SK-N-SH treated with all-trans-retinoic acid at 6 μM for 48 hours (cell line): ENCODE measurements at regions not wholly inside any gene's neighbourhood (a gene's known extent, or its start where the extent isn't known, plus 50 kb on each side); places are given as distances from the start of the nearest gene placed in this dataset.

Experiments
- ATAC-seq: fragments of 200-7000 bp; cut with Tn5 transposase; 3 replicates; pipeline ENCODE4 v1.9.1; 2020; ENCODE audit warnings: mild to moderate bottlenecking, moderate library complexity
- ARNTL ChIP-seq: fragments of 450-650 bp; formaldehyde crosslinking; IDR thresholded peaks from 2 replicates; pipeline ENCODE4 v1.5.0; 2020; ENCODE audit warnings: low read depth, mild to moderate bottlenecking, moderate library complexity, borderline replicate concordance
- BACH2 ChIP-seq: fragments of 250-450 bp; sonication (Bioruptor Pico); IDR thresholded peaks from 2 replicates; pipeline ENCODE4 v1.9.0; 2021; ENCODE audit warnings: mild to moderate bottlenecking, borderline replicate concordance
- ESRRG ChIP-seq: fragments of 250-450 bp; sonication (Bioruptor Pico); IDR thresholded peaks from 2 replicates; pipeline ENCODE4 v1.6.1; 2021; ENCODE audit warnings: mild to moderate bottlenecking
- GLIS3 ChIP-seq: fragments of 250-450 bp; sonication (Bioruptor Pico); IDR thresholded peaks from 2 replicates; pipeline ENCODE4 v1.5.0; 2020; ENCODE audit warnings: mild to moderate bottlenecking, moderate library complexity
- ISL1 ChIP-seq: fragments of 250-450 bp; sonication (Bioruptor Pico); IDR thresholded peaks from 2 replicates; pipeline ENCODE4 v2.1.2; 2022; ENCODE audit warnings: mild to moderate bottlenecking, moderate library complexity
- OSR1 ChIP-seq: fragments of 250-450 bp; sonication (Bioruptor Pico); IDR thresholded peaks from 2 replicates; pipeline ENCODE4 v1.8.0; 2022; ENCODE audit warnings: moderate library complexity, mild to moderate bottlenecking, inconsistent platforms
- POU6F1 ChIP-seq: fragments of 250-450 bp; sonication (Bioruptor Pico); IDR thresholded peaks from 2 replicates; pipeline ENCODE4 v1.8.0; 2021; ENCODE audit warnings: low read depth, mild to moderate bottlenecking, moderate library complexity, borderline replicate concordance
- PPARA ChIP-seq: fragments of 250-450 bp; sonication (Bioruptor Pico); IDR thresholded peaks from 2 replicates; pipeline ENCODE4 v1.5.0; 2020; ENCODE audit warnings: mild to moderate bottlenecking, borderline replicate concordance
- RARB ChIP-seq: fragments of 250-450 bp; sonication (Bioruptor Pico); IDR thresholded peaks from 2 replicates; pipeline ENCODE4 v1.8.0; 2021; ENCODE audit warnings: mild to moderate bottlenecking, moderate library complexity
- SNAI2 ChIP-seq: fragments of 250-450 bp; sonication (Bioruptor Pico); IDR thresholded peaks from 2 replicates; pipeline ENCODE4 v1.5.0; 2020; ENCODE audit warnings: mild to moderate bottlenecking, moderate library complexity
- TCF4 ChIP-seq: fragments of 250-450 bp; sonication (Bioruptor Pico); IDR thresholded peaks from 2 replicates; pipeline ENCODE4 v1.8.0; 2021; ENCODE audit warnings: mild to moderate bottlenecking, moderate library complexity, borderline replicate concordance
- TOX ChIP-seq: fragments of 250-450 bp; sonication (Bioruptor Pico); IDR thresholded peaks from 2 replicates; pipeline ENCODE4 v1.8.0; 2021; ENCODE audit warnings: mild to moderate bottlenecking, moderate library complexity, borderline replicate concordance
- ZC3H10 ChIP-seq: fragments of 250-450 bp; sonication (Bioruptor Pico); IDR thresholded peaks from 2 replicates; pipeline ENCODE4 v1.5.1; 2021; ENCODE audit warnings: mild to moderate bottlenecking, moderate library complexity
- ZFP3 ChIP-seq: fragments of 250-450 bp; sonication (Bioruptor Pico); IDR thresholded peaks from 2 replicates; pipeline ENCODE4 v1.5.0; 2020; ENCODE audit warnings: mild to moderate bottlenecking, moderate library complexity
- ZFP30 ChIP-seq: fragments of 450-650 bp; formaldehyde crosslinking; IDR thresholded peaks from 2 replicates; pipeline ENCODE4 v1.5.0; 2022; ENCODE audit warnings: mild to moderate bottlenecking, moderate library complexity
- ZNF565 ChIP-seq: fragments of 450-650 bp; formaldehyde crosslinking; conservative IDR thresholded peaks from 2 replicates; pipeline ENCODE4 v1.5.0; 2020; ENCODE audit warnings: low read depth, mild to moderate bottlenecking, moderate library complexity
- ZNF70 ChIP-seq: fragments of 450-650 bp; formaldehyde crosslinking; IDR thresholded peaks from 2 replicates; pipeline ENCODE4 v1.5.0; 2020; ENCODE audit warnings: mild to moderate bottlenecking, moderate library complexity
- ZNF8 ChIP-seq: fragments of 450-650 bp; formaldehyde crosslinking; IDR thresholded peaks from 2 replicates; pipeline ENCODE4 v1.5.0; 2020; ENCODE audit warnings: mild to moderate bottlenecking, moderate library complexity
- TF ChIP-seq, protein P1 (sequence below): fragments of 250-450 bp; sonication (Bioruptor Pico); IDR thresholded peaks from 2 replicates; pipeline ENCODE4 v1.5.1; 2021; ENCODE audit warnings: mild to moderate bottlenecking, moderate library complexity
- TF ChIP-seq, protein P2 (sequence below): fragments of 250-450 bp; sonication (Bioruptor Pico); IDR thresholded peaks from 2 replicates; pipeline ENCODE4 v1.8.0; 2020; ENCODE audit warnings: mild to moderate bottlenecking, moderate library complexity, borderline replicate concordance

GRCh38 chrX:132270699-132271098 is 51.5 kb upstream of the RAP2C start:
- ATAC-seq: no peak
- TF ChIP-seq TOX (CRISPR knock-in tag) (no peak), OSR1 (CRISPR knock-in tag) (no peak), RARB (no peak), BACH2 (no peak), ZFP30 (CRISPR knock-in tag) (no peak)

DNA sequence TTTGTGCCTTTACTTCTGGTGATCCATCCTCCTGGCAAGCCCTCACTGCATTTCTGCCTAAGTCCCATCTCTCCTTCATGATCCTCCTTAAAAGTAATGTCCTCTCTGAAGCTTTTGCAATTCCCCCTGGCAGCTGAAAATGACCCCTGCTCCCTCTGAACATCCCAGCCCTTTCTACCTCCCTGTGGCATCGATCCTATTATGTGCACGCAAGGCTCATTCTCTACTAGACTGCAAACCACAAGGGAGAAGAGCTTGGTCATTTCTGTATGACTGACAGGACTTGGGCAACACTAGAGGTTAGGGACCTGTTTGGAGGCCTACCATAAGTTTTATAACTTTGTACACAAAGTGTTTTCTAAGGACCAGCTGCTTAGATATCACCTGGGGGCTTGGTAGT is 50.8 kb upstream of the RAP2C start:
- no peak for ATAC-seq
- no peak for TF ChIP-seq GLIS3 (CRISPR knock-in tag)
- TF ChIP-seq TCF4 (CRISPR knock-in tag): no peak
- TF ChIP-seq, protein P1, sequence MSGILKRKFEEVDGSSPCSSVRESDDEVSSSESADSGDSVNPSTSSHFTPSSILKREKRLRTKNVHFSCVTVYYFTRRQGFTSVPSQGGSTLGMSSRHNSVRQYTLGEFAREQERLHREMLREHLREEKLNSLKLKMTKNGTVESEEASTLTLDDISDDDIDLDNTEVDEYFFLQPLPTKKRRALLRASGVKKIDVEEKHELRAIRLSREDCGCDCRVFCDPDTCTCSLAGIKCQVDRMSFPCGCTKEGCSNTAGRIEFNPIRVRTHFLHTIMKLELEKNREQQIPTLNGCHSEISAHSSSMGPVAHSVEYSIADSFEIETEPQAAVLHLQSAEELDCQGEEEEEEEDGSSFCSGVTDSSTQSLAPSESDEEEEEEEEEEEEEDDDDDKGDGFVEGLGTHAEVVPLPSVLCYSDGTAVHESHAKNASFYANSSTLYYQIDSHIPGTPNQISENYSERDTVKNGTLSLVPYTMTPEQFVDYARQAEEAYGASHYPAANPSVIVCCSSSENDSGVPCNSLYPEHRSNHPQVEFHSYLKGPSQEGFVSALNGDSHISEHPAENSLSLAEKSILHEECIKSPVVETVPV (CRISPR knock-in tag): no peak
- no peak for TF ChIP-seq ZFP30 (CRISPR knock-in tag)
- TF ChIP-seq ZC3H10: no peak
- TF ChIP-seq, protein P2, sequence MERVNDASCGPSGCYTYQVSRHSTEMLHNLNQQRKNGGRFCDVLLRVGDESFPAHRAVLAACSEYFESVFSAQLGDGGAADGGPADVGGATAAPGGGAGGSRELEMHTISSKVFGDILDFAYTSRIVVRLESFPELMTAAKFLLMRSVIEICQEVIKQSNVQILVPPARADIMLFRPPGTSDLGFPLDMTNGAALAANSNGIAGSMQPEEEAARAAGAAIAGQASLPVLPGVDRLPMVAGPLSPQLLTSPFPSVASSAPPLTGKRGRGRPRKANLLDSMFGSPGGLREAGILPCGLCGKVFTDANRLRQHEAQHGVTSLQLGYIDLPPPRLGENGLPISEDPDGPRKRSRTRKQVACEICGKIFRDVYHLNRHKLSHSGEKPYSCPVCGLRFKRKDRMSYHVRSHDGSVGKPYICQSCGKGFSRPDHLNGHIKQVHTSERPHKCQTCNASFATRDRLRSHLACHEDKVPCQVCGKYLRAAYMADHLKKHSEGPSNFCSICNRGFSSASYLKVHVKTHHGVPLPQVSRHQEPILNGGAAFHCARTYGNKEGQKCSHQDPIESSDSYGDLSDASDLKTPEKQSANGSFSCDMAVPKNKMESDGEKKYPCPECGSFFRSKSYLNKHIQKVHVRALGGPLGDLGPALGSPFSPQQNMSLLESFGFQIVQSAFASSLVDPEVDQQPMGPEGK (CRISPR knock-in tag): no peak
- no peak for TF ChIP-seq ESRRG (CRISPR knock-in tag)
- no peak for TF ChIP-seq POU6F1 (CRISPR knock-in tag)
- TF ChIP-seq SNAI2: no peak
- TF ChIP-seq ARNTL (CRISPR knock-in tag): no peak
- no peak for TF ChIP-seq ZNF565 (CRISPR knock-in tag)
- no peak for TF ChIP-seq ZNF70
- TF ChIP-seq TOX (CRISPR knock-in tag): no peak
- TF ChIP-seq ZFP3: no peak
- no peak for TF ChIP-seq OSR1 (CRISPR knock-in tag)
- TF ChIP-seq ZNF8 (CRISPR knock-in tag): no peak
- TF ChIP-seq BACH2: no peak
- no peak for TF ChIP-seq ISL1
- no peak for TF ChIP-seq PPARA (CRISPR knock-in tag)
